Vagina (tissue), 2 donors: ENCODE measurements at regions not wholly inside any gene's neighbourhood (a gene's known extent, or its start where the extent isn't known, plus 50 kb on each side); places are given as distances from the start of the nearest gene placed in this dataset.
"Not testable (repeated sequence)": the region's sequence is repeated elsewhere in the genome, so short reads cannot be mapped to it uniquely, and the experiment has no call there.

Source experiments
- CTCF ChIP-seq, 3 experiments: fragments of 450-650 bp in 2 of 3; fragments of 200-600 bp in 1 of 3; sonication (generic) in 1 of 3; IDR thresholded peaks; one replicate each; pipeline ENCODE4 v1.5.1; 2017 to 2019; ENCODE audit warnings: antibody characterized with exemption in 3 of 3, mild to moderate bottlenecking in 2 of 3, moderate library complexity in 2 of 3
- POLR2A ChIP-seq, 2 donors: fragments of 450-650 bp; IDR thresholded peaks; one replicate each; pipeline ENCODE4 v1.6.1; 2017; ENCODE audit warnings: antibody characterized with exemption in 2 of 2, mild to moderate bottlenecking in 2 of 2, moderate library complexity in 2 of 2

- not testable (repeated sequence) for TF ChIP-seq CTCF, POLR2A (IDR thresholded peaks at IDR 0.05)
Measured at GRCh38 chr5:7297821-7298220, 98.1 kb upstream of the ADCY2 start.
